DMS79 treated with DMSO at 0.1 percent for 48 hours (cell line): ENCODE measurements at regions not wholly inside any gene's neighbourhood (a gene's known extent, or its start where the extent isn't known, plus 50 kb on each side); places are given as distances from the start of the nearest gene placed in this dataset.
"Not testable (repeated sequence)": the region's sequence is repeated elsewhere in the genome, so short reads cannot be mapped to it uniquely, and the experiment has no call there.

ENCODE experiments used
- DNase-seq: peaks from one replicate; lab custom pipeline; 2025; lab: John Stamatoyannopoulos, UW

GRCh38 chr6:126811321-126811720, 307.1 kb upstream of the RSPO3 start:
- DNase-seq = no peak

GRCh38 chr6:126812010-126812409, 306.5 kb upstream of the RSPO3 start:
- DNase-seq = no peak

GRCh38 chr6:126812651-126813050, 305.8 kb upstream of the RSPO3 start:
- DNase-seq = no peak

GRCh38 chr6:126820634-126821033, 297.8 kb upstream of the RSPO3 start:
- DNase-seq = no peak

GRCh38 chr6:126821706-126822105, 296.8 kb upstream of the RSPO3 start:
- no peak for DNase-seq

- DNase-seq = no peak
Observed at GRCh38 chr6:126824226-126824625, 294.2 kb upstream of the RSPO3 start.

- DNase-seq = no peak
Observed at GRCh38 chr6:126824815-126825214, 293.7 kb upstream of the RSPO3 start.

GRCh38 chr6:126826166-126826714, 292.2 kb upstream of the RSPO3 start:
- no peak for DNase-seq

GRCh38 chr6:126831461-126831860, 287.0 kb upstream of the RSPO3 start:
- DNase-seq = no peak

- no peak for DNase-seq
Observed at GRCh38 chr6:126842769-126843168, 275.7 kb upstream of the RSPO3 start.

- DNase-seq = no peak
Observed at GRCh38 chr6:126848119-126848518, 270.4 kb upstream of the RSPO3 start.

- no peak for DNase-seq
Observed at GRCh38 chr6:126867641-126868040, 250.8 kb upstream of the RSPO3 start.

- no peak for DNase-seq
Observed at GRCh38 chr6:126873351-126873750, 245.1 kb upstream of the RSPO3 start.

GRCh38 chr6:126873791-126874190, 244.7 kb upstream of the RSPO3 start:
- DNase-seq = no peak

GRCh38 chr6:126876446-126876845, 242.0 kb upstream of the RSPO3 start:
- no peak for DNase-seq

GRCh38 chr6:126880964-126881363, 237.5 kb upstream of the RSPO3 start:
- no peak for DNase-seq

GRCh38 chr6:126886106-126886505, 232.4 kb upstream of the RSPO3 start:
- DNase-seq = no peak

GRCh38 chr6:126888727-126889725, 229.4 kb upstream of the RSPO3 start:
- DNase-seq = no peak

GRCh38 chr6:126890055-126890454, 228.4 kb upstream of the RSPO3 start:
- no peak for DNase-seq

- DNase-seq = no peak
Observed at GRCh38 chr6:126891158-126891557, 227.3 kb upstream of the RSPO3 start.

- DNase-seq = not testable (repeated sequence)
Observed at GRCh38 chr6:126892869-126893268, 225.6 kb upstream of the RSPO3 start.

GRCh38 chr6:126897758-126898157, 220.7 kb upstream of the RSPO3 start:
- DNase-seq = no peak

- DNase-seq = no peak
Observed at GRCh38 chr6:126904176-126904575, 214.3 kb upstream of the RSPO3 start.
